HG02885 (cell line): ENCODE measurements at regions not wholly inside any gene's neighbourhood (a gene's known extent, or its start where the extent isn't known, plus 50 kb on each side); places are given as distances from the start of the nearest gene placed in this dataset.

Source experiments
- ATAC-seq: cut with Tn5 transposase; IDR thresholded peaks from one replicate; pipeline ENCODE4 v1.9.1; 2021; ENCODE audit warnings: mild to moderate bottlenecking; ENCODE audit not compliant: unreplicated experiment, poor library complexity

DNA sequence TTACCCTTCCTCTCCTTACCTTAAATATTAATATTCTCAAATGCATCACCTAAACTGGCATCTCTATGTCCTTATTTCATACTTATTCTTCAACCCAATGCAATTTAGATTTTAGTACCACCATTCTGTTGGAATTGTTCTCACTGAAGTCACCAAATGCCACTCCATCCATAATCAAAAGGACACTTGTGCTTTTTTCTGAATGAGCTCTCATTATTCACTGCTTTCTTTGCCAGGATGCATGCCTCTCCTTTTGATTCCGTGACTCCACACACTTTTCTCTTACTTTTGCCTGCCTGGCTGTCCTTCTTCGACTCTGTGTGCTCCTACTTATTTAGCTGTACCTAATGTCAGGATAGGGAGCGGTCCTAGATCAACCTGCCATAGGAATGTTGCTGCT lies 633.1 kb upstream of the BOD1L1 start:
- no peak for ATAC-seq

- ATAC-seq = no peak
Observed at GRCh38 chr4:14262221-14262620, 634.7 kb upstream of the BOD1L1 start.

GRCh38 chr4:14264437-14264836 lies 636.9 kb upstream of the BOD1L1 start:
- ATAC-seq = no peak

GRCh38 chr4:14265651-14266050 lies 638.1 kb upstream of the BOD1L1 start:
- no peak for ATAC-seq

- ATAC-seq = no peak
Observed at GRCh38 chr4:14267373-14268060, 640.0 kb upstream of the BOD1L1 start.

- no peak for ATAC-seq
Observed at GRCh38 chr4:14269824-14270223, 642.3 kb upstream of the BOD1L1 start.

DNA sequence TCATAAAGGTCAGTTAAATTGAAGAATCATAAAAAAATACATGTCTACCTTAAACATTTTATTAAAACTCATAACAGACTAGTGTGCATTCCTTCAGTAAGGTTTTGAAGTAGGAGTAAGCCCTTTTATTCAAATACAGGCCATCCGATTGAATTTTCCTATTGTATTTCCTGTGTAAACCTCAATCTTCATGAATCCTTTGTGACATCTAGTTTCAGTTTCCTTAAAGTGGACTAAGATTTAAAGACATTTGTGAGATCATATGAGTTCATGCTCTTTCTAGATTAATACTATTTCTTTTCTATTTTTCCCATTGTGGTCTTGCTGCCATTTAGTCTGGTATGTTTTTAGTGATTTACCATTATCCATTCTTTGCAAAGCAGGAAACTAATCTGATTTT lies 644.7 kb upstream of the BOD1L1 start:
- ATAC-seq = no peak

DNA sequence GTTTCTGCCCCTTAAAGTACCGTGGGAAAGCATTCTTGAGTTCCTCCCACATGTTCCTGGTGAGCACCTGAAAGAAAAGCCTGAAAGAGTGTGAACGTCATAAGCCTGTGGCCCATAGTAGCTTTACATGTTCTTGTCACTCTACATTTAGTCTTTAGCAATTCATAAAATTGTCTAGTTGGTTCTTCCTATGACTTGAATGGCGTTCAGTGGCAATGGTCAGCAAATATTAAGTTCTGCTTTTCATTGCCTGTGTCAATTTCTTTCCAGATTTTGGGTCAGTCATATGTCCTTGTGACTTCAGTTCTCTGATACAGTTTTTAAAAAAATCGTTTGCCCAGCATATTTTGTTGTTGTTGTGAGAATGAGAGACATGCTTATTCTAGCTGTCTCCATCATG lies 650.0 kb upstream of the BOD1L1 start:
- ATAC-seq = no peak

DNA sequence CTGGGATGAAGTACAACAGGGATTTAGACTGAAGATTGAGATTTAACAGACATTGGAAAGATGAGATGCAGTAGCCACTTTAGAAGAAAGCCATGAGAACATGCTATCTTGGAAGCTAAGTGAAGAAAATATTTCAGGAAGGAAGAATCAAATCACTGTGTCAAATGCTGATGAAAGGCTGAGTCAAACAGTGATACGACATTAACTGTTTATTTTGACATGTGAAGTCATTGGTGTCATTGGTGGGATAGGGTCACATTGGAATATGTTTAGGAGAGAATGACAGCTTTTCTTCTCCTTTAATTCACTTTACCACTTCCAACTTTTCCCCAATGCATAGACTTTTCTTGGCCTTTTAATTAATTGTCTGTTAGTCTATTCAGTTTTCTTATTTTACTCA lies 653.0 kb upstream of the BOD1L1 start:
- no peak for ATAC-seq

DNA sequence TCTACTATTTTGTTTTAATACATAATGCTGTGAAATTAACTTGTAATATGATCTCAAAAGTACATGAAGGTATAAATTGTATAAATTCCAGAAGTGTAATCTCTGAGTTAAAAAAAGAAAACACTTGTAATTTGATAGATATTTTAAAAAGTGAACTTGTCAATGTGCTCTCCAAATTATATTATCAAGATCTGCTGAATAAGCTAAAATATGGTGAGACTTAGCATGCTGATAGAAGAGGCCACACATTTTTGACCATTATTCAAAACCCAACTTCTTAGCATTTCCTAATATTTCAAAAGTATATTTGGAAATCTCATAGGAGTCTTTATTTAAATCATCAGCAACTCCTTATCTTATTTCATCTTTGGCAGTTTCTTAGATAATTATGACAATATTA lies 657.1 kb upstream of the BOD1L1 start:
- no peak for ATAC-seq

- no peak for ATAC-seq
Observed at GRCh38 chr4:14289708-14290107, 662.2 kb upstream of the BOD1L1 start.

DNA sequence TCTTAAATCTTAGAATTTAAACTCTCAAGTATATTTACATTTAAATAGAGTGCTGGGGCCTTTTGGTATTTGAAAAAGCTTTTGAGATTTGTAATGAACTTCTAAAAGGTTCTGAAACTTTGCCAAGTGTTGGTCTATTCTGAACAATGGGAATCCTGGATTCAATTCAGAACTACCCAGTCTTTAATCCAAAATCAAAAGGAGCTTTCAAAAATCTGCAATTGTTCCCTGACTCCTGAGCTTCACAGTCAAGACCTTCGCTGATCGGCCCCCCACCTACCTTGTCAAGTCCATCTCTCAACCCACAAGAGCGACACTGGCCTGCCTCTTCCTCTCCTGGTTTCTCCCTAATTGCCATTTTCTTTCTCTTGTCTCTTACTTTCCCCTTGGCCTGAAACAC lies 666.1 kb upstream of the BOD1L1 start:
- no peak for ATAC-seq

GRCh38 chr4:14294611-14295010 lies 667.1 kb upstream of the BOD1L1 start:
- no peak for ATAC-seq

DNA sequence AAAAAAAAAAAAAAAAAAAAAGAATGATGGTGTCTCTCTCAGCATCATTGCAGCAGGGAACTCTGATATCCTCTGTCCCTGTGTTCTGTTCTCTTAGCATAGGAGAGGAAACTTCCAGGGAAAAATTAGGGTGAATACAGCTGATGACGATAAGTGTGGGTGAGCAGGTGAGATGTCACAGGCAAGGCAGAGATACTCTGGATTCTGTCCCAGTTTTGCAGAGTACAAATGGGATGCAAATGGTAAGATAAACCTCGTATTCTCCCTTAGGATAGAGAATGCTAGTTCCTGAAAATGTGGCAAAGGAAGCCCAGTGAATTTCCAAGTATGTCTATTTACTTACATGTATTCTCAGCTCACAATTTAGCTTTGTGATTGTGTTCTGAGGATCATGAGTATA lies 671.6 kb upstream of the BOD1L1 start:
- no peak for ATAC-seq

- ATAC-seq = no peak
Observed at GRCh38 chr4:14302021-14302420, 674.5 kb upstream of the BOD1L1 start.

GRCh38 chr4:14303856-14304255 lies 676.3 kb upstream of the BOD1L1 start:
- no peak for ATAC-seq

DNA sequence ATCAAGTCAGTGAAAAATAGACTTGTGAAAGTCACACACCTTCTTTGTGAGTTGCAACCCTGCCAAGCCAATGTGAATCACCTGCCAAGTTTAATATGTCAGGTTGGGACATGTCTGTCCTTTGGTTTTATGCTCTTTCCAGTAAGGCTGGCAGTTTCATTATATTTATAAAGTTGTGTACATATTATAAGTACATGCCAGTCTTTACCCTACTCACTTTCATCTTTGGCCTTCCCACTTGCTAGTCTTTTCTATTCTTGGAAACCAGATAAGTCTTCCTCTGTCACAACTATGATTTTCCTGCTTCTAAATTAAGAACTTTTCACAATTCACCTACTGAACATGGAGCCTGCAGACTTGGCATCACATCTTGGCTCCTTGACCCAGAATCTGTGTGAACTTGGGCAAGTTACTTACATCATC lies 680.7 kb upstream of the BOD1L1 start:
- ATAC-seq = no peak

DNA sequence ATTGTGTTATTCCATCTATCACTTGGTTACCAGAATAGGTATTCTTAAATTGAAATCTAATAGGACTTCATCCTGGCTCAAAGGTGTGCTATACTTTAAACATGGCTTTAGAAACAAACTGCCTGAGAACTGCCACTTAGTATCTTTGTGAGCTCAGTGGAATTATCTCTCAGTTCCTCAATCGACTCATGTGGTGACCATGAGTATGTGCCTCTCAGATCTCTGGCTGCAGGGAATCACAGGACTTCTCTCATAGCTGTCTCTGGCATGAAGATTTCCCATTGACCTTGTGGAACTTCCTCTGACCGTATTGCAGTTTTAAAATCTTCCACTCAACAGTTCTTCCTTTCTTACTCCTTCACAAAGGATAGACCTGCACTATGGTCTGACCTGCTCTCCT lies 681.9 kb upstream of the BOD1L1 start:
- ATAC-seq = peak; percentile 32

- no peak for ATAC-seq
Observed at GRCh38 chr4:14313757-14314156, 686.2 kb upstream of the BOD1L1 start.

DNA sequence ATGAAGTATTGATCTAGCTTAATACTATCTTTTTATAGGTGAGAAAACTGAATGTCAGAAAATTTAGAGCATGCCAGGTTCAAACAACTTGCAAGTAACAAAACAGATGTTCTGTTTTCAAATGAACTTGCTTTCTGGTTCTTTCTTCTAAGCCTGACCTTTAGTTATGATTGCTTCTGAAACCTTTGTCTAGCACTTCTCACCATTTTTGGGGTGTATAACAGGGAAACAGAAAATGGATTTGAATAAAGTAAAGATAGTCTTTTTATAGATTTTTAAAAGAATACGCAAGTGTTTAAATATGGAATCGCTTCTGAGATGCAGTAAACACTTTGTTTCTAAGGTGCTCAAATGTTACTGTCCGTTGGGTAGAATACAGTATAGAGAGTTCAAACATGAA lies 687.2 kb upstream of the CPEB2 start:
- ATAC-seq = peak; percentile 78

DNA sequence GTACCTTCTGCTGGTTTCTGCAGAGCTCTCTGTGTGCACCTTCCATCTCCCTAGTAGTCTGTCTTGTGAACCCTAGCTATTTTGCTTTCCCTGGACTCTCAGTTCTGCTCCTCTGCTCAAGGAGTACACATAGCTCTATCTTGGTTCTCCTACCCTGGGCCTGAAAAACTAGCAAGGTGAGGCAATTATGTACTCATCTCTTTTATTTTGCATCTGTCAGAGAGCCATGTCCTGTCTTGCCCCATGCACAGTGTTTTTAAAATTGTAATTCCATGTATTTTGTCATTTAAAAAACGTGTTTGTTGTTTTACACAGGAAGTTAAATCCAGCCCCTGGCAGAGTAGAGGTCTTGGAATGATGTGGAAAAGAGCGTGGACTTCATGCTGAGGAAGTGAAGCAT lies 684.9 kb upstream of the CPEB2 start:
- no peak for ATAC-seq

DNA sequence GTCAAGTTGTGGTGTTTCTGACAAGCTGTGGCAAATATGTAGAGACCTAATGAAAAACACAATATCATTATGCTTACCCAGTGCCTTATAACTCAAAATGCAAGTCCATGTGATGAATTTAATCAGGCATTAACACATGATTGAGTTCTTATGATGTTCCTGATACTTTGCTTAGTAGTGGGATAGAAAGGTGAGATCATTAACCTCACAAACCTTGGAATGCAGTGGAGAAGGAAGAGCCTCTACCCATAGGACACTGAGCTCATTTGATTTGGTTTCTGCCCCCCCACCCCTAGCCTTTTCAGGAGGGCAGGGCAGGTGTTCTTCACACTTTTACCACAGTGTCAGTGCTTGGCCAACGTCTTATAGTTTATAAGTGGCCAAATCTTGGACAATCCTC lies 683.6 kb upstream of the CPEB2 start:
- no peak for ATAC-seq

GRCh38 chr4:14321723-14322122 lies 680.6 kb upstream of the CPEB2 start:
- no peak for ATAC-seq
